ENCODE measurements at regions not wholly inside any gene's neighbourhood (a gene's known extent, or its start where the extent isn't known, plus 50 kb on each side); places are given as distances from the start of the nearest gene placed in this dataset.

DNA sequence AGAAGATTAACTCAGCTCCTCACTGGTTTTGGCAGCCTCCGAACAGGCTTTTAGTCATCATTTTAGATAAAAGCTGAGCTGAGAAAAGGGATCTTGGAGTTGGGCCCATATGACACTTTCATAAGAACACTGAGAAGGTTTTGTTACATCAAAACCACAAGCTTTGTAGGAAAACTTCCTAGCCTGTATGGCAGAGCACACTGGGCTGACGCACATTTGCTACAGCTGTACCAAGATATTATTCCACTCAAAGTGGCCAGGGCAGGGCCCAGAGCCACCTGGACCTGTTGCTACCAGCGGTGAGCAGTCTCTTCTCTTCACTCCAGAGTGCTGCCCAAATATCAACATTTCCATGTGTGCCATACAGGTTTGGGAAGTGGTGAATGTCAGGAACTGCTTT lies 160.5 kb upstream of the CCDC54 start:
- no peaks in the 10 kb centered on the region for H3K9me3 ChIP-seq
- 77 to 94% methylated on average over 3 of the region's 3 CpGs for WGBS, 2 donors
- no peak overlapping the region for H3K4me3 ChIP-seq
- no peaks in the 10 kb centered on the region for H3K36me3 ChIP-seq (replicated peaks in 1 of 2; ENCODE audit: insufficient read depth in 1 of 2, low read depth in 2 of 2)
- no peaks in the 10 kb centered on the region for H3K4me1 ChIP-seq
- peak; percentile 15 for ATAC-seq
- no peaks in the 10 kb centered on the region for H3K27me3 ChIP-seq
- peak in 1 of 4 donors; percentile 11 for DNase-seq
- TF ChIP-seq POLR2A (IDR thresholded peaks at IDR 0.05) = no peak
- TF ChIP-seq, protein P1, sequence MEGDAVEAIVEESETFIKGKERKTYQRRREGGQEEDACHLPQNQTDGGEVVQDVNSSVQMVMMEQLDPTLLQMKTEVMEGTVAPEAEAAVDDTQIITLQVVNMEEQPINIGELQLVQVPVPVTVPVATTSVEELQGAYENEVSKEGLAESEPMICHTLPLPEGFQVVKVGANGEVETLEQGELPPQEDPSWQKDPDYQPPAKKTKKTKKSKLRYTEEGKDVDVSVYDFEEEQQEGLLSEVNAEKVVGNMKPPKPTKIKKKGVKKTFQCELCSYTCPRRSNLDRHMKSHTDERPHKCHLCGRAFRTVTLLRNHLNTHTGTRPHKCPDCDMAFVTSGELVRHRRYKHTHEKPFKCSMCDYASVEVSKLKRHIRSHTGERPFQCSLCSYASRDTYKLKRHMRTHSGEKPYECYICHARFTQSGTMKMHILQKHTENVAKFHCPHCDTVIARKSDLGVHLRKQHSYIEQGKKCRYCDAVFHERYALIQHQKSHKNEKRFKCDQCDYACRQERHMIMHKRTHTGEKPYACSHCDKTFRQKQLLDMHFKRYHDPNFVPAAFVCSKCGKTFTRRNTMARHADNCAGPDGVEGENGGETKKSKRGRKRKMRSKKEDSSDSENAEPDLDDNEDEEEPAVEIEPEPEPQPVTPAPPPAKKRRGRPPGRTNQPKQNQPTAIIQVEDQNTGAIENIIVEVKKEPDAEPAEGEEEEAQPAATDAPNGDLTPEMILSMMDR (IDR thresholded peaks at IDR 0.05) = no peak
- H3K27ac ChIP-seq = no peak overlapping the region
- intact Hi-C loops (cut with DNase I) = no loop called here

DNA sequence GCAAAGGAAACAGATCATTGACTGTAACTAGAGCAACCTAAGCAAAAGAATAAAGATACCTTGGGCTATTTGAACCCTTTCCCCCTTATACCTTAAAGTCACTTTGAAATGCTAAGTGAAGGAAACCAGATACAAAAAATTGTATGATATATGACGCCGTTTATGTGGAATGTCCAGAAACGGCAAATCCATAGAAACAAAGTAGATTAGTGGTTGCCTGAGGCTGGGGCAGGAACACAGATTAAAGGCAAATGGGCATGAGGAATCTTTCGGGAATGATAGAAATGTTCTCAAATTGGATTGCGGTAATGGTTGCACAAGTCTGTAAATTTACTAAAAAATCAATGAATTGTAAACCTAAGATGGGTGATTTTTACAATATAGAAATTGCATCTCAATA lies 160.1 kb upstream of the CCDC54 start:
- Histone ChIP-seq H3K4me3 (no peak overlapping the region), H3K27me3 (no peaks in the 10 kb centered on the region), H3K9me3 (no peaks in the 10 kb centered on the region), H3K36me3 (replicated peaks in 1 of 2; ENCODE audit: insufficient read depth in 1 of 2, low read depth in 2 of 2) (no peaks in the 10 kb centered on the region), H3K27ac (no peak overlapping the region), H3K4me1 (no peaks in the 10 kb centered on the region)
- TF ChIP-seq, protein P1 (IDR thresholded peaks at IDR 0.05) = no peak
- no peak for TF ChIP-seq POLR2A (IDR thresholded peaks at IDR 0.05)
- WGBS, 2 donors = 78 to 80% methylated on average over 5 of the region's 5 CpGs
- intact Hi-C loops (cut with DNase I) = no loop called here
- no peak for DNase-seq
- ATAC-seq = no peak

DNA sequence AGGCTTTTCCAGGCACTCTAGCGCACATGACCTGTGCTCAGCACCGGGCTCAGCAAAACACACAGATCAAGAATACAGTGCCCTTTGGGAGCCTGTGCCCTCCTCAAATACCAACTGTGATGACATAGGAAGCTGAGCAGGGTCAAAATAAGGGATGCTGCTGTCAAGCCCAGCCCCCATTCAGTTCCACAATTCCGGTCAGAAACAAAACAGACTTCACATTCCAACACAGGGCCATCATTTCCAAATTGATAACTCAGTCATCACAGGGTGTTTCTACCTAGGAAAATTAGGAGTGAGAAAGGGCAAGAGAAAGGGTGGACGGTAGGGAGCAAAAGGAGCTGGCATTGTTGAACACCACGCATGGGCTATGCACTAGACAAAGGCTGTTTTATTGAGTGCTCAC lies 158.4 kb upstream of the CCDC54 start:
- H3K4me3 ChIP-seq = no peak overlapping the region
- no peaks in the 10 kb centered on the region for H3K4me1 ChIP-seq
- intact Hi-C loops (cut with DNase I) = no loop called here
- no peaks in the 10 kb centered on the region for H3K27me3 ChIP-seq
- H3K36me3 ChIP-seq (replicated peaks in 1 of 2; ENCODE audit: insufficient read depth in 1 of 2, low read depth in 2 of 2) = no peaks in the 10 kb centered on the region
- H3K27ac ChIP-seq = no peak overlapping the region
- WGBS, 2 donors = 81 to 84% methylated on average over 5 of the region's 5 CpGs
- TF ChIP-seq, protein P1 (IDR thresholded peaks at IDR 0.05) = no peak
- TF ChIP-seq POLR2A (IDR thresholded peaks at IDR 0.05) = no peak
- ATAC-seq = no peak
- H3K9me3 ChIP-seq = no peaks in the 10 kb centered on the region
- DNase-seq = no peak

DNA sequence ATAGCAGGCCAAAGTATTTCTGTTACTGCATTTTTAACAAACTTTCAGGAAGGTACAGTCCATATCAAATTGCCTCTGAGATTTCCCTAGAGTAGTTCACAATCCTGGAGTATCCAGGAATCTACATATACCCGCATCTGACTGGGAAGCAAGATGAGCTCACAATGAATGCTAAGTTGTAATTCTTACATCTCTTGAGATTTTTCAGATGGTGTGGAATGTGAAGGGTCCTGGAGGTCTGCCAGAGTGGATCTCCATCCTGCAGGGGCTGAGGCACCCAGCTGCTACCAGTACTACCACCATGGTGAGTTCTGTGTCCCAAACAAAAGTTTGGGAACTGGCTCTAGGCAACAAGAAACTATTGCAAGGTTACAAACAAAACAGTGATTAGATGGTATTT lies 156.7 kb upstream of the CCDC54 start:
- Histone ChIP-seq H3K36me3 (replicated peaks in 1 of 2; ENCODE audit: insufficient read depth in 1 of 2, low read depth in 2 of 2) (no peaks in the 10 kb centered on the region), H3K4me1 (no peaks in the 10 kb centered on the region), H3K27ac (no peak overlapping the region), H3K9me3 (no peaks in the 10 kb centered on the region), H3K27me3 (no peaks in the 10 kb centered on the region), H3K4me3 (no peak overlapping the region)
- DNase-seq (no peak), ATAC-seq (no peak)
- 71 to 94% methylated on average over 1 of the region's 1 CpG for WGBS, 2 donors
- TF ChIP-seq, protein P1 (IDR thresholded peaks at IDR 0.05) = no peak
- TF ChIP-seq POLR2A (IDR thresholded peaks at IDR 0.05) = no peak
- intact Hi-C loops (cut with DNase I) = no loop called here

DNA sequence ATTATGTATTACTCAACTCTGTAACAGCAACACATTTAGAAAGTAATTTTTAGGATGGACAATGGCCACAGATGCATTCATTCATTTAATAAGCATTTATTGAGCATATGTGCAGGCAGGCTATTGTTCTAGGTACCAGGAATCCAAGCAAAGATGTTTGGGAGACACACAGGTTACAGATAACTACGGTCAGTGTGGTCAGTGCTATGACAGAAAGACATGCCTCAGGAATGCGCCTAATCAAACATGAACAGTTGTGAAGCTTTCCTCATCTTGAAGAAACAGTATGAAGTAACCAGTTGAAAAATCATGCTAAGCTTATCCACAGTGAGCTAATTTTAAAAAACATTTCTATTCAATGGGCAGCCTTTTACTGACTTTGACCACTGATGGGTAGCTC lies 155.4 kb upstream of the CCDC54 start:
- intact Hi-C loops (cut with DNase I) = no loop called here
- H3K27ac ChIP-seq = no peak overlapping the region
- DNase-seq (no peak), ATAC-seq (no peak)
- H3K9me3 ChIP-seq = no peaks in the 10 kb centered on the region
- TF ChIP-seq, protein P1 (IDR thresholded peaks at IDR 0.05) = no peak
- TF ChIP-seq POLR2A (IDR thresholded peaks at IDR 0.05) = no peak
- no peaks in the 10 kb centered on the region for H3K4me1 ChIP-seq
- H3K27me3 ChIP-seq = no peaks in the 10 kb centered on the region
- no peaks in the 10 kb centered on the region for H3K36me3 ChIP-seq (replicated peaks in 1 of 2; ENCODE audit: insufficient read depth in 1 of 2, low read depth in 2 of 2)
- no peak overlapping the region for H3K4me3 ChIP-seq
- 88 to 90% methylated on average over 2 of the region's 2 CpGs for WGBS, 2 donors

All from body of pancreas (tissue), 4 donors.